Stomach (tissue), 4 donors: ENCODE measurements at regions not wholly inside any gene's neighbourhood (a gene's known extent, or its start where the extent isn't known, plus 50 kb on each side); places are given as distances from the start of the nearest gene placed in this dataset.

Experiments used
- POLR2A ChIP-seq, 4 donors: fragments of 450-650 bp; IDR thresholded peaks; one replicate each; pipeline ENCODE4 v1.6.1; 2016; ENCODE audit warnings: antibody characterized with exemption in 4 of 4, control low read depth in 2 of 4, mild to moderate bottlenecking in 1 of 4, moderate library complexity in 1 of 4
- POLR2AphosphoS5 ChIP-seq, 3 donors: sonication (generic); formaldehyde crosslinking; IDR thresholded peaks; one replicate each; pipeline ENCODE4 v1.6.1; 2016; ENCODE audit warnings: antibody characterized with exemption in 3 of 3
- TF ChIP-seq, protein P1 (sequence below), 7 experiments: fragments of 450-650 bp in 4 of 7; fragments of 200-600 bp in 3 of 7; sonication (generic) in 3 of 7; IDR thresholded peaks; one replicate each; pipeline ENCODE4 v1.5.1; 2016 to 2019; ENCODE audit warnings: antibody characterized with exemption in 7 of 7, control low read depth in 2 of 7, mild to moderate bottlenecking in 1 of 7

GRCh38 chr18:26714739-26715138 lies 150.8 kb downstream of the AQP4 start:
- TF ChIP-seq POLR2AphosphoS5 (IDR thresholded peaks at IDR 0.05): no peak
- TF ChIP-seq, protein P1, sequence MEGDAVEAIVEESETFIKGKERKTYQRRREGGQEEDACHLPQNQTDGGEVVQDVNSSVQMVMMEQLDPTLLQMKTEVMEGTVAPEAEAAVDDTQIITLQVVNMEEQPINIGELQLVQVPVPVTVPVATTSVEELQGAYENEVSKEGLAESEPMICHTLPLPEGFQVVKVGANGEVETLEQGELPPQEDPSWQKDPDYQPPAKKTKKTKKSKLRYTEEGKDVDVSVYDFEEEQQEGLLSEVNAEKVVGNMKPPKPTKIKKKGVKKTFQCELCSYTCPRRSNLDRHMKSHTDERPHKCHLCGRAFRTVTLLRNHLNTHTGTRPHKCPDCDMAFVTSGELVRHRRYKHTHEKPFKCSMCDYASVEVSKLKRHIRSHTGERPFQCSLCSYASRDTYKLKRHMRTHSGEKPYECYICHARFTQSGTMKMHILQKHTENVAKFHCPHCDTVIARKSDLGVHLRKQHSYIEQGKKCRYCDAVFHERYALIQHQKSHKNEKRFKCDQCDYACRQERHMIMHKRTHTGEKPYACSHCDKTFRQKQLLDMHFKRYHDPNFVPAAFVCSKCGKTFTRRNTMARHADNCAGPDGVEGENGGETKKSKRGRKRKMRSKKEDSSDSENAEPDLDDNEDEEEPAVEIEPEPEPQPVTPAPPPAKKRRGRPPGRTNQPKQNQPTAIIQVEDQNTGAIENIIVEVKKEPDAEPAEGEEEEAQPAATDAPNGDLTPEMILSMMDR (IDR thresholded peaks at IDR 0.05): no peak
- no peak for TF ChIP-seq POLR2A (IDR thresholded peaks at IDR 0.05)
